Smooth muscle cell (in vitro differentiated cells): ENCODE measurements at regions not wholly inside any gene's neighbourhood (a gene's known extent, or its start where the extent isn't known, plus 50 kb on each side); places are given as distances from the start of the nearest gene placed in this dataset.

Experiments used
- DNase-seq: peaks from one replicate; lab custom pipeline; 2025; ENCODE audit not compliant: unreplicated experiment; lab: John Stamatoyannopoulos, UW
- H2AFZ ChIP-seq: fragments of 200-600 bp; sonication (generic); 2 replicates; pipeline ENCODE4 v1.6.0; 2016; ENCODE audit warnings: antibody characterized with exemption, low read depth, mild to moderate bottlenecking
- H3F3A ChIP-seq: fragments of 200-600 bp; sonication (generic); 2 replicates; pipeline ENCODE4 v1.6.0; 2017; ENCODE audit warnings: antibody characterized with exemption, low read depth
- H3K27ac ChIP-seq: fragments of 200-600 bp; sonication (generic); 2 replicates; pipeline ENCODE4 v1.5.1; 2016; ENCODE audit warnings: low read depth, mild to moderate bottlenecking
- H3K27me3 ChIP-seq: fragments of 200-600 bp; sonication (generic); 2 replicates; pipeline ENCODE4 v1.6.1; 2016; ENCODE audit warnings: low read depth, mild to moderate bottlenecking
- H3K36me3 ChIP-seq: fragments of 200-600 bp; sonication (generic); 2 replicates; pipeline ENCODE4 v1.5.1; 2016; ENCODE audit warnings: low read depth
- H3K4me1 ChIP-seq: fragments of 200-600 bp; sonication (generic); 2 replicates; pipeline ENCODE4 v1.5.1; 2016; ENCODE audit warnings: low read depth
- H3K4me2 ChIP-seq: fragments of 200-600 bp; sonication (generic); 2 replicates; pipeline ENCODE4 v1.6.0; 2016; ENCODE audit warnings: mild to moderate bottlenecking
- H3K4me3 ChIP-seq: fragments of 200-600 bp; sonication (generic); 2 replicates; pipeline ENCODE4 v1.5.1; 2016; ENCODE audit warnings: mild to moderate bottlenecking
- H3K79me2 ChIP-seq: fragments of 200-600 bp; sonication (generic); 2 replicates; pipeline ENCODE4 v1.6.0; 2016; ENCODE audit warnings: low read depth, mild to moderate bottlenecking
- H3K9ac ChIP-seq: fragments of 200-600 bp; sonication (generic); 2 replicates; pipeline ENCODE4 v1.6.0; 2016; ENCODE audit warnings: low read depth
- H3K9me3 ChIP-seq: fragments of 200-600 bp; sonication (generic); replicated peaks from 2 replicates; pipeline ENCODE4 v1.5.1; 2016; ENCODE audit warnings: low read depth
- H4K20me1 ChIP-seq: fragments of 200-600 bp; sonication (generic); 2 replicates; pipeline ENCODE4 v1.6.0; 2016; ENCODE audit warnings: low read depth
- CTCF ChIP-seq: fragments of 200-600 bp; sonication (generic); IDR thresholded peaks from 2 replicates; pipeline ENCODE4 v1.5.1; 2017; ENCODE audit warnings: borderline replicate concordance, mild to moderate bottlenecking, antibody characterized with exemption; ENCODE audit not compliant: insufficient read depth, poor library complexity, severe bottlenecking
- WGBS: methylation state at CpG from one replicate; pipeline ENCODE4 v1.1.7; 2016; ENCODE audit warnings: low lambda C conversion rate; 5-methylcytosine and 5-hydroxymethylcytosine counted together

GRCh38 chr11:109731451-109731850, 309.5 kb downstream of the C11orf87 start:
- no peak overlapping the region for H3K9ac ChIP-seq
- no peaks in the 10 kb centered on the region for H4K20me1 ChIP-seq
- no peak for TF ChIP-seq CTCF
- no peaks in the 10 kb centered on the region for H3K27me3 ChIP-seq
- no peaks in the 10 kb centered on the region for H3K36me3 ChIP-seq
- no peak overlapping the region for H2AFZ ChIP-seq
- no peaks in the 10 kb centered on the region for H3F3A ChIP-seq
- WGBS = 74% methylated on average over 4 of the region's 4 CpGs
- no peaks in the 10 kb centered on the region for H3K9me3 ChIP-seq
- no peak overlapping the region for H3K4me2 ChIP-seq
- no peaks in the 10 kb centered on the region for H3K79me2 ChIP-seq
- H3K27ac ChIP-seq = no peak overlapping the region
- DNase-seq = no peak
- H3K4me3 ChIP-seq = no peak overlapping the region
- H3K4me1 ChIP-seq = no peaks in the 10 kb centered on the region

GRCh38 chr11:109733245-109733644, 311.3 kb downstream of the C11orf87 start:
- no peak overlapping the region for H2AFZ ChIP-seq

GRCh38 chr11:109734566-109734965, 312.6 kb downstream of the C11orf87 start:
- Histone ChIP-seq H2AFZ (no peak overlapping the region), H3K36me3 (no peaks in the 10 kb centered on the region), H3K4me1 (no peaks in the 10 kb centered on the region), H3F3A (no peaks in the 10 kb centered on the region), H3K4me2 (no peak overlapping the region), H3K4me3 (no peak overlapping the region), H3K27ac (no peak overlapping the region), H3K9me3 (no peaks in the 10 kb centered on the region), H3K79me2 (no peaks in the 10 kb centered on the region), H3K27me3 (no peaks in the 10 kb centered on the region), H3K9ac (no peak overlapping the region), H4K20me1 (no peaks in the 10 kb centered on the region)
- 79% methylated on average over 3 of the region's 3 CpGs for WGBS
- no peak for DNase-seq
- no peak for TF ChIP-seq CTCF

More at GRCh38 chr11:109733245-109733644, 311.3 kb downstream of the C11orf87 start:
- no peaks in the 10 kb centered on the region for H3K4me1 ChIP-seq
- no peak for TF ChIP-seq CTCF
- no peak overlapping the region for H3K4me2 ChIP-seq
- 90% methylated on average over 1 of the region's 1 CpG for WGBS
- no peak for DNase-seq
- H3K79me2 ChIP-seq = no peaks in the 10 kb centered on the region
- no peak overlapping the region for H3K27ac ChIP-seq
- no peak overlapping the region for H3K9ac ChIP-seq
- no peaks in the 10 kb centered on the region for H3K9me3 ChIP-seq
- no peaks in the 10 kb centered on the region for H3F3A ChIP-seq
- H3K27me3 ChIP-seq = no peaks in the 10 kb centered on the region
- no peaks in the 10 kb centered on the region for H3K36me3 ChIP-seq
- H3K4me3 ChIP-seq = no peak overlapping the region
- no peaks in the 10 kb centered on the region for H4K20me1 ChIP-seq

GRCh38 chr11:109735128-109735527, 313.1 kb downstream of the C11orf87 start:
- no peak overlapping the region for H3K4me3 ChIP-seq
- no peak overlapping the region for H3K4me2 ChIP-seq
- 90% methylated on average over 2 of the region's 2 CpGs for WGBS
- H3K27ac ChIP-seq = no peak overlapping the region
- no peaks in the 10 kb centered on the region for H3K9me3 ChIP-seq
- no peak overlapping the region for H2AFZ ChIP-seq
- no peaks in the 10 kb centered on the region for H3F3A ChIP-seq
- no peaks in the 10 kb centered on the region for H3K4me1 ChIP-seq
- TF ChIP-seq CTCF = no peak
- no peak for DNase-seq
- no peaks in the 10 kb centered on the region for H3K27me3 ChIP-seq
- no peaks in the 10 kb centered on the region for H4K20me1 ChIP-seq
- H3K9ac ChIP-seq = no peak overlapping the region
- H3K79me2 ChIP-seq = no peaks in the 10 kb centered on the region
- no peaks in the 10 kb centered on the region for H3K36me3 ChIP-seq
